Smooth muscle cell (in vitro differentiated cells): ENCODE measurements at regions not wholly inside any gene's neighbourhood (a gene's known extent, or its start where the extent isn't known, plus 50 kb on each side); places are given as distances from the start of the nearest gene placed in this dataset.
A peak's percentile ranks its signal among the peaks of the same experiment; 100 is the strongest.

Experiments used
- DNase-seq: peaks from one replicate; lab custom pipeline; 2025; ENCODE audit not compliant: unreplicated experiment; lab: John Stamatoyannopoulos, UW
- H2AFZ ChIP-seq: fragments of 200-600 bp; sonication (generic); 2 replicates; pipeline ENCODE4 v1.6.0; 2016; ENCODE audit warnings: antibody characterized with exemption, low read depth, mild to moderate bottlenecking
- H3F3A ChIP-seq: fragments of 200-600 bp; sonication (generic); 2 replicates; pipeline ENCODE4 v1.6.0; 2017; ENCODE audit warnings: antibody characterized with exemption, low read depth
- H3K27ac ChIP-seq: fragments of 200-600 bp; sonication (generic); 2 replicates; pipeline ENCODE4 v1.5.1; 2016; ENCODE audit warnings: low read depth, mild to moderate bottlenecking
- H3K27me3 ChIP-seq: fragments of 200-600 bp; sonication (generic); 2 replicates; pipeline ENCODE4 v1.6.1; 2016; ENCODE audit warnings: low read depth, mild to moderate bottlenecking
- H3K36me3 ChIP-seq: fragments of 200-600 bp; sonication (generic); 2 replicates; pipeline ENCODE4 v1.5.1; 2016; ENCODE audit warnings: low read depth
- H3K4me1 ChIP-seq: fragments of 200-600 bp; sonication (generic); 2 replicates; pipeline ENCODE4 v1.5.1; 2016; ENCODE audit warnings: low read depth
- H3K4me2 ChIP-seq: fragments of 200-600 bp; sonication (generic); 2 replicates; pipeline ENCODE4 v1.6.0; 2016; ENCODE audit warnings: mild to moderate bottlenecking
- H3K4me3 ChIP-seq: fragments of 200-600 bp; sonication (generic); 2 replicates; pipeline ENCODE4 v1.5.1; 2016; ENCODE audit warnings: mild to moderate bottlenecking
- H3K79me2 ChIP-seq: fragments of 200-600 bp; sonication (generic); 2 replicates; pipeline ENCODE4 v1.6.0; 2016; ENCODE audit warnings: low read depth, mild to moderate bottlenecking
- H3K9ac ChIP-seq: fragments of 200-600 bp; sonication (generic); 2 replicates; pipeline ENCODE4 v1.6.0; 2016; ENCODE audit warnings: low read depth
- H3K9me3 ChIP-seq: fragments of 200-600 bp; sonication (generic); replicated peaks from 2 replicates; pipeline ENCODE4 v1.5.1; 2016; ENCODE audit warnings: low read depth
- H4K20me1 ChIP-seq: fragments of 200-600 bp; sonication (generic); 2 replicates; pipeline ENCODE4 v1.6.0; 2016; ENCODE audit warnings: low read depth
- WGBS: methylation state at CpG from one replicate; pipeline ENCODE4 v1.1.7; 2016; ENCODE audit warnings: low lambda C conversion rate; 5-methylcytosine and 5-hydroxymethylcytosine counted together
- TF ChIP-seq, protein P1 (sequence below): fragments of 200-600 bp; sonication (generic); IDR thresholded peaks from 2 replicates; pipeline ENCODE4 v1.5.1; 2017; ENCODE audit warnings: borderline replicate concordance, mild to moderate bottlenecking, antibody characterized with exemption; ENCODE audit not compliant: insufficient read depth, poor library complexity, severe bottlenecking

DNA sequence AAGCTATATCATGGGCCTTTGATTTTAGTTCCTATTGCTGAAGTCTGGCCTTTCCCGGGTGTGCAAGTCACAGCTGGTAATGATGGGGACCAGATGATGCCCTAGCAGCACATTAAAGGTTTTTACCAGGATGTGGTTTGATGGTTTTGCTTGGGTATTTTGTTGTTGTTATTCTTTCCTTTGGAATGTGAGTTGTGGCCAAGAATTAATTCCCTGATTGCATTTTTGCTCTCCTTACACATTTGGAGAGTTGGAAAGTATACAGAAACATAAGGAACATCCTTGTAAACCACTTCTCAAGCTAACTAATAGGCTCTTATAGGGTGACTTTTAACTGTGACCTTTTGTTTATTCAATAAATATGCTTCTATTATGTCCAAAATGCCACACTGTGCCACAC lies 154.1 kb upstream of the MMADHC start:
- Histone ChIP-seq H2AFZ (no peak overlapping the region), H3K4me3 (no peak overlapping the region), H4K20me1 (no peaks in the 10 kb centered on the region), H3K27ac (peak overlapping the region; percentile 87), H3K9me3 (no peaks in the 10 kb centered on the region), H3K4me1 (peaks cover 6% of the 10 kb centered on the region), H3F3A (peaks cover 12% of the 10 kb centered on the region), H3K27me3 (no peaks in the 10 kb centered on the region), H3K36me3 (no peaks in the 10 kb centered on the region), H3K79me2 (no peaks in the 10 kb centered on the region), H3K9ac (peak overlapping the region; percentile 32), H3K4me2 (peak overlapping the region; percentile 33)
- no peak for DNase-seq
- 14% methylated on average over 1 of the region's 1 CpG for WGBS
- TF ChIP-seq, protein P1, sequence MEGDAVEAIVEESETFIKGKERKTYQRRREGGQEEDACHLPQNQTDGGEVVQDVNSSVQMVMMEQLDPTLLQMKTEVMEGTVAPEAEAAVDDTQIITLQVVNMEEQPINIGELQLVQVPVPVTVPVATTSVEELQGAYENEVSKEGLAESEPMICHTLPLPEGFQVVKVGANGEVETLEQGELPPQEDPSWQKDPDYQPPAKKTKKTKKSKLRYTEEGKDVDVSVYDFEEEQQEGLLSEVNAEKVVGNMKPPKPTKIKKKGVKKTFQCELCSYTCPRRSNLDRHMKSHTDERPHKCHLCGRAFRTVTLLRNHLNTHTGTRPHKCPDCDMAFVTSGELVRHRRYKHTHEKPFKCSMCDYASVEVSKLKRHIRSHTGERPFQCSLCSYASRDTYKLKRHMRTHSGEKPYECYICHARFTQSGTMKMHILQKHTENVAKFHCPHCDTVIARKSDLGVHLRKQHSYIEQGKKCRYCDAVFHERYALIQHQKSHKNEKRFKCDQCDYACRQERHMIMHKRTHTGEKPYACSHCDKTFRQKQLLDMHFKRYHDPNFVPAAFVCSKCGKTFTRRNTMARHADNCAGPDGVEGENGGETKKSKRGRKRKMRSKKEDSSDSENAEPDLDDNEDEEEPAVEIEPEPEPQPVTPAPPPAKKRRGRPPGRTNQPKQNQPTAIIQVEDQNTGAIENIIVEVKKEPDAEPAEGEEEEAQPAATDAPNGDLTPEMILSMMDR, result no peak

DNA sequence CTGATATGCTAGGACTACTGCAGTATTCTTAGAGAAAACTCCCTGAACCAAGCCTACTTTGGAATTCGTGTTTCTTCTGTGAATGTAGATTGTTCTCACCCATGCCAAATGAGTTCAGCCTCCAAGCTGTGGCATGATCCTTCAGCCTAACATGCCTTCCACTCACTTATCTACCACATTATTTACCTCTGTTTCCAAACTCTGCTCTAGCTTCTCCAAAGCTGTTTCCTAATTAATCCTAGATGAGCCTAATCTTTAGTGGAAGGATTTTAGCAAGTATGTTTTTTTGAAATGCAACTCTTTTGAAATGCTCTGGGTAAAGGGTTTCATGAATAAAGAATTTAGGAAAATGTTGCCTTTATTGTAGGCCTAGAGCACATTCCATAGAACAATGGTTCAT lies 152.9 kb upstream of the MMADHC start:
- Histone ChIP-seq H3K79me2 (no peaks in the 10 kb centered on the region), H3K4me2 (peak overlapping the region; percentile 26), H3K4me3 (no peak overlapping the region), H3K27ac (peak overlapping the region; percentile 87), H3F3A (peaks cover 12% of the 10 kb centered on the region), H4K20me1 (no peaks in the 10 kb centered on the region), H3K9ac (peak overlapping the region; percentile 27), H3K27me3 (no peaks in the 10 kb centered on the region), H2AFZ (no peak overlapping the region), H3K36me3 (no peaks in the 10 kb centered on the region), H3K9me3 (no peaks in the 10 kb centered on the region), H3K4me1 (peaks cover 6% of the 10 kb centered on the region)
- 62% methylated on average over 1 of the region's 1 CpG for WGBS
- TF ChIP-seq, protein P1, result no peak
- DNase-seq, result no peak

DNA sequence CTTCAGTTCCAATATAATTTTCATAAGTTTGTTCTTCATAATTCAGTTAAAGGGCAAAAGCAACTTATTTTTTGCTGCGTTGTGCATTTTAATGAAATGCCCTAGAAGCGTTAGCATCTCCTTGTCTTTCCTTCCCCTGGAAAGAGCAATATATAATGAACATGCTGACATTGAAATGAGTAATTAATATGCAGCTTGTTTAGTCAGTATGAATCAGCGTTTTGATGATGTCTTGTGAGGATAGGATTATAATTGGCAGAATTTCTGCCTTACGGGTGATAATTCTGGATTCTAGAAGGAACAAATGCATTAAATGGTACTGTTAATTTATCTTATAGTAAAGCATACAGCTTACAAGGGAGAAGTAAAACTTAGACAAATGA lies 152.3 kb upstream of the MMADHC start:
- H3K9me3 ChIP-seq, result no peaks in the 10 kb centered on the region
- H3K27ac ChIP-seq, result peak overlapping the region; percentile 87
- H4K20me1 ChIP-seq, result no peaks in the 10 kb centered on the region
- peaks cover 6% of the 10 kb centered on the region for H3K4me1 ChIP-seq
- TF ChIP-seq, protein P1, result no peak
- no peak overlapping the region for H3K9ac ChIP-seq
- 86% methylated on average over 4 of the region's 4 CpGs for WGBS
- no peaks in the 10 kb centered on the region for H3K27me3 ChIP-seq
- no peaks in the 10 kb centered on the region for H3K36me3 ChIP-seq
- peak overlapping the region; percentile 26 for H3K4me2 ChIP-seq
- H3F3A ChIP-seq, result peaks cover 12% of the 10 kb centered on the region
- no peak overlapping the region for H3K4me3 ChIP-seq
- no peak for DNase-seq
- H2AFZ ChIP-seq, result no peak overlapping the region
- H3K79me2 ChIP-seq, result no peaks in the 10 kb centered on the region

DNA sequence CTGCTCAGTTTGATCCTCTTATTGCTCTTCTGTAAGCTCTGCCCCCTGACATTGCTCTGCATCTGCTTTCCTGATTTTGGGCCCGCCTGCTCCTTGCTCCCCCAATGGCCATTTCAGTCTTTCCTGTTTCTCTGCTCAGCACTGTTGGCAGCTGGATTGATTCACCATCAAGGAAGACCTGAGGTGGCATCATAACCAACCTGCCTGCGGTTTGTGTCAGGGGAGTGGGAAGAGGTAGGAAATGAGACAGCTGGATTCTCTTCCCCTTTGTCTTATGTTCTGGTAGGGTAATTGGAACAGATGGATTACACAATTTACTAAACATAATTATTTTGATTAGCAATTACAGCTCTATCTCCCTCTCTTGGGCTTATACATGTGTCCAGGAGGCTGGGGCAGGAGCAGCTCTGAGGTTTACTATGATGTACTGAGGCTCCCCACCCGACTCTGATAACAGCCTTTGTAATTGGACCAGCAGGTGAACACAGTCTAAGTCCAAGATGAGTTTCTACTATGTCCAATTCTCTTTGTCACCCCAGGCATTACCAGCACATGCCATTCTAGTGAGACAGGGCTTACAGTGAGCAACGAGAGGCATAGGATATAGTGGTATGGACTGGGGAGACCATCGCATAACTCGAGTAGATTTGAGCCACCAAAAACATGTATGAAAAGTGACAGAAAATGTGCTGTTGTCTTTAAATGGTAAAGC lies 151.8 kb upstream of the MMADHC start:
- Histone ChIP-seq H3K9me3 (no peaks in the 10 kb centered on the region), H3K79me2 (no peaks in the 10 kb centered on the region), H3K4me1 (peaks cover 6% of the 10 kb centered on the region), H3K4me3 (no peak overlapping the region), H3K27me3 (no peaks in the 10 kb centered on the region), H3K27ac (peak overlapping the region; percentile 87), H3F3A (peaks cover 12% of the 10 kb centered on the region), H3K36me3 (no peaks in the 10 kb centered on the region), H3K4me2 (peak overlapping the region; percentile 26), H4K20me1 (no peaks in the 10 kb centered on the region), H2AFZ (no peak overlapping the region), H3K9ac (no peak overlapping the region)
- TF ChIP-seq, protein P1, result no peak
- DNase-seq, result no peak
- 75% methylated on average over 6 of the region's 6 CpGs for WGBS
